HG03175 (cell line): ENCODE measurements at regions not wholly inside any gene's neighbourhood (a gene's known extent, or its start where the extent isn't known, plus 50 kb on each side); places are given as distances from the start of the nearest gene placed in this dataset.

Source experiments
- ATAC-seq: cut with Tn5 transposase; IDR thresholded peaks from one replicate; pipeline ENCODE4 v1.9.1; 2021; ENCODE audit warnings: mild to moderate bottlenecking, moderate library complexity; ENCODE audit not compliant: unreplicated experiment

GRCh38 chr7:33841031-33841430 lies 64.3 kb upstream of the BMPER start:
- no peak for ATAC-seq

GRCh38 chr7:33841705-33842129 lies 63.6 kb upstream of the BMPER start:
- ATAC-seq: no peak

GRCh38 chr7:33842150-33842549 lies 63.2 kb upstream of the BMPER start:
- no peak for ATAC-seq

GRCh38 chr7:33845991-33846509 lies 59.3 kb upstream of the BMPER start:
- ATAC-seq: no peak

- ATAC-seq: no peak
These were observed 56.3 kb upstream of the BMPER start for GRCh38 chr7:33849004-33849403.

- no peak for ATAC-seq
These were observed 55.3 kb upstream of the BMPER start for GRCh38 chr7:33849971-33850559.

GRCh38 chr7:33850768-33851167 lies 54.6 kb upstream of the BMPER start:
- no peak for ATAC-seq

GRCh38 chr7:33852838-33853237 lies 52.5 kb upstream of the BMPER start:
- ATAC-seq: no peak

- no peak for ATAC-seq
These were observed 51.8 kb upstream of the BMPER start for GRCh38 chr7:33853361-33854062.

- no peak for ATAC-seq
These were observed 51.2 kb upstream of the BMPER start for GRCh38 chr7:33854178-33854577.

- ATAC-seq: no peak
These were observed 50.5 kb upstream of the BMPER start for GRCh38 chr7:33854801-33855350.
